LNCaP clone FGC (cell line): ENCODE measurements at regions not wholly inside any gene's neighbourhood (a gene's known extent, or its start where the extent isn't known, plus 50 kb on each side); places are given as distances from the start of the nearest gene placed in this dataset.

Experiments
- DNase-seq: peaks from one replicate; pipeline ENCODE4 v3.0.0-alpha.2; 2011; ENCODE audit warnings: low read depth
- H3K4me3 ChIP-seq: 2 replicates; pipeline ENCODE4 v1.5.1; 2011; ENCODE audit warnings: mild to moderate bottlenecking, low read depth, low read length, control low read depth
- TF ChIP-seq, protein P1 (sequence below): IDR thresholded peaks from 2 replicates; pipeline ENCODE4 v1.5.1; 2012; ENCODE audit warnings: mild to moderate bottlenecking; ENCODE audit not compliant: control insufficient read depth, insufficient read depth; ENCODE audit errors: extremely low read depth

DNA sequence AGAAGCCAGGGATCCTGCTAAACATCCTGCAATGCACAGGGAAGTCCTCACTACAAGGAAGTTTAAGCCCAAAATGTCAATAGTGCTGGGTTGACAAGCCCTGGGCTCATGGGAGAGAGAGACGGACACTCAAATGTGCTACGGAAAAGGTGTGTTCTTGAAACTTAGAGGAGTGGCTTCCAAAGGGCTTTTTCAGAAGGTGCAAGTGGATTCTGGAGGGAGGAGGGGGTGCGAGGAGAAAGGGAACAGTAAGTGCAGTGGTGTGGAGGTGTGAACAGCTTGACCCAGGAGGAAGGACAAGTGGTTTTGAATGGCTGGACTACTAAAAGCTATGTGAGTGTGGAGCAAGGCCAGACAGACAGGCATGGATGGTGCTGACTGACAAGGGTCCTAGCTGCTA lies 50.4 kb upstream of the CECR2 start:
- no peak overlapping the region for H3K4me3 ChIP-seq
- TF ChIP-seq, protein P1, sequence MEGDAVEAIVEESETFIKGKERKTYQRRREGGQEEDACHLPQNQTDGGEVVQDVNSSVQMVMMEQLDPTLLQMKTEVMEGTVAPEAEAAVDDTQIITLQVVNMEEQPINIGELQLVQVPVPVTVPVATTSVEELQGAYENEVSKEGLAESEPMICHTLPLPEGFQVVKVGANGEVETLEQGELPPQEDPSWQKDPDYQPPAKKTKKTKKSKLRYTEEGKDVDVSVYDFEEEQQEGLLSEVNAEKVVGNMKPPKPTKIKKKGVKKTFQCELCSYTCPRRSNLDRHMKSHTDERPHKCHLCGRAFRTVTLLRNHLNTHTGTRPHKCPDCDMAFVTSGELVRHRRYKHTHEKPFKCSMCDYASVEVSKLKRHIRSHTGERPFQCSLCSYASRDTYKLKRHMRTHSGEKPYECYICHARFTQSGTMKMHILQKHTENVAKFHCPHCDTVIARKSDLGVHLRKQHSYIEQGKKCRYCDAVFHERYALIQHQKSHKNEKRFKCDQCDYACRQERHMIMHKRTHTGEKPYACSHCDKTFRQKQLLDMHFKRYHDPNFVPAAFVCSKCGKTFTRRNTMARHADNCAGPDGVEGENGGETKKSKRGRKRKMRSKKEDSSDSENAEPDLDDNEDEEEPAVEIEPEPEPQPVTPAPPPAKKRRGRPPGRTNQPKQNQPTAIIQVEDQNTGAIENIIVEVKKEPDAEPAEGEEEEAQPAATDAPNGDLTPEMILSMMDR: no peak
- no peak for DNase-seq

DNA sequence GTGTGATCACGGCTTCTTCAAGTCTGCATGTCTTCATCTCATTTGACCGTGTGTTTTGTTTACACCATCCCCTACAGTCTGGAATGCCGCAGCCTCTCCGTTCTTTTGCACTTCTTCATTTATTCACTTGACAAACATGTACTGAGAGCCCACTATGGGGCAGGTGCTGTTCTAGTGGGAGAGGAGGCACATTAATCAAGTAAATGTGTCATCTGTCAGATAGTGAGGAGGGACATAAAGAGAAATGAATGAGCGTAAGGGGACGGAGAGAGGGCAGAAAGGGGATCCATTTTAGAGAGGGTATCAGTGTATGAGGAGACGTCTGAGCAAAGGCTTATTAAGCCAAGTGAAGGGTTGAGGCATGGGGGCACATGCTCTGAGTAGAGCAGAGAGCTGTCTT lies 54.0 kb upstream of the CECR2 start:
- no peak for DNase-seq
- no peak overlapping the region for H3K4me3 ChIP-seq
- TF ChIP-seq, protein P1: no peak

DNA sequence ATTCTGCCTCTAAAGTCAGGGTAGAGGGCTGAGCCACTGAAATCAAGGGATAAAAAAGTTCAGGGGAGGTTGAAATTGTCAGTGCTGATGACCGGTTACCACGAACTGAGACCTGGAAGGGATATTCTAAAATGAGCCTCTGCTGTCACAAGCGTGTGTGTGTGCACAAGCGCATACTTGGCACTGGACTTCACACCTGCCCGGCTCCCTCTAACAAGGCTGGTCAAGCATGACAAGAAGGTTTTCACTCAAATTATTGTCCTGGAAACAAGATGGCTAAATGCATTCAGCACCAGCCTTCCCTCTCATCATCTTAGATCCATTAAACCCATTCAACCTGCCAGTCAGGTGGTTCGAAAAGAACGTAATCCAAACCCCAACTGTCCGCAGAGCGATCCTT lies 54.8 kb upstream of the CECR2 start:
- H3K4me3 ChIP-seq: no peak overlapping the region
- DNase-seq: no peak
- TF ChIP-seq, protein P1: no peak

DNA sequence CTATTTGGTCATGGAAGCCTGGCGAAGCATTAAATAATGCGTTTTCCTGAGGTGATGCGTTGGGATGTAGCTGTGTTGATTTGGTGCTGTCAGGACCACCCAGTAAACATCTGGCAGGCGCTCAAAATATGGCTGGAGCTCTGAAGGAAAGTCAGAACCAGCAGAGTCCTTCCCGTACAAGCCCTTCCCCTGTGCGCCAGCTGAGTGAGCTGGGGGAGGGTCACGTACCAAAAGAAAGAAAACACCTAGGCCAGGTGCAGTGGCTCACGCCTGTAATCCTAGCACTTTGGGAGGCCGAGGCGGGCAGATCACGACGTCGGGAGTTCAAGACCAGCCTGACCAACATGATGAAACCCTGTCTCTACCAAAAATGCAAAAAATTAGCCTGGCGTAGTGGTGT lies 55.6 kb upstream of the CECR2 start:
- no peak for DNase-seq
- TF ChIP-seq, protein P1: no peak

DNA sequence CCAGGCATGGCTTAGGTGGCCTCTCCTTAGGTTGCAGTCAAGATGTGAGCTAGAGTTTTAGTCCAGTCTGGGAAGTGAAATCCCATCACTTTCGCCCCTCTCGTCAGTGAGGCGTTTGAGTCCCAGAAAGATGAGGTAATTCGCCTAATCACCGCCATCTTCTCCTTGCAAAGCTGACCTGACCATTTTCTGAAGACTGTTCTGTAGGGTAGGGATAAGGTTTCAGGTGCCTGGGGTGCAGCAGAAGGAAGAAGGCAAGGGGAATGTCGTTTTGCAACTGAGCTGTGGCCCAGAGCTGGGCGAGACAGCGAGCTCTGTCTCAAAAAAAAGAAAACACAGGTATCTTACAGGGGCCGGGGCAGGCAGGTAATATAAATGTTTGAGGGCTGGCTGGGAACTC lies 61.7 kb upstream of the CECR2 start:
- H3K4me3 ChIP-seq: no peak overlapping the region
- no peak for DNase-seq
- TF ChIP-seq, protein P1: no peak

More for the DNA sequence above, 55.6 kb upstream of the CECR2 start:
- H3K4me3 ChIP-seq: no peak overlapping the region

DNA sequence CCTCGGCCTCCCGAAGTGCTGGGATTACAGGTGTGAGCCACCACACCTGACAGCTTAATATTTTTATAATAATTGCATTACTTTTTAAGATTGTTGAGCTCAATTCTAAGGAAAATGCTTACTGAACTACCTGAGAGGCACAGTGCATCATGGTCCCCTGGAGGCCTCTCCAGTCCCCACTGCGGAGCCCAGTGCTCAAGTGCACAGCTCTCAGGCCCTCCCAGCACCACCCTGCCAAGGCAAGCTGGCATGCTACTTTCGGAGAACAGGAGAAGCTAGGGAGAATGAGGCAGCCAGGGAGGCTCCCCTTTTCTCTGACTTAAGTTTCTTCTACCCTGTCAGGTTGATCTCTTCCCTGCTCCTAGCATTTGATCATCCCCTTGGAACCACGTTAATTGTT lies 64.2 kb upstream of the CECR2 start:
- no peak for DNase-seq
- H3K4me3 ChIP-seq: no peak overlapping the region
- TF ChIP-seq, protein P1: no peak
